ENCODE measurements at regions not wholly inside any gene's neighbourhood (a gene's known extent, or its start where the extent isn't known, plus 50 kb on each side); places are given as distances from the start of the nearest gene placed in this dataset.

GRCh38 chr20:60729135-60729900, 522.7 kb upstream of the CDH4 start:
- DNase-seq = no peak

- no peak for DNase-seq
Observed at GRCh38 chr20:60732322-60732721, 519.7 kb upstream of the CDH4 start.

- DNase-seq = no peak
Observed at GRCh38 chr20:60748086-60748485, 504.0 kb upstream of the CDH4 start.

GRCh38 chr20:60749804-60750602, 502.1 kb upstream of the CDH4 start:
- DNase-seq = no peak

- DNase-seq = no peak
Observed at GRCh38 chr20:60750909-60751308, 501.2 kb upstream of the CDH4 start.

GRCh38 chr20:60751826-60752225, 500.2 kb upstream of the CDH4 start:
- no peak for DNase-seq

- DNase-seq = no peak
Observed at GRCh38 chr20:60752741-60753420, 499.2 kb upstream of the CDH4 start.

GRCh38 chr20:60754856-60755255, 497.2 kb upstream of the CDH4 start:
- no peak for DNase-seq

GRCh38 chr20:60759651-60760050, 492.4 kb upstream of the CDH4 start:
- DNase-seq = no peak

GRCh38 chr20:60760256-60761000, 491.6 kb upstream of the CDH4 start:
- DNase-seq = no peak

GRCh38 chr20:60761056-60761455, 491.0 kb upstream of the CDH4 start:
- DNase-seq = no peak

- no peak for DNase-seq
Observed at GRCh38 chr20:60762386-60762785, 489.7 kb upstream of the CDH4 start.

- DNase-seq = no peak
Observed at GRCh38 chr20:60764328-60764727, 487.7 kb upstream of the CDH4 start.

GRCh38 chr20:60764771-60765170, 487.3 kb upstream of the CDH4 start:
- no peak for DNase-seq

GRCh38 chr20:60765821-60766403, 486.1 kb upstream of the CDH4 start:
- DNase-seq = no peak

- no peak for DNase-seq
Observed at GRCh38 chr20:60768216-60768615, 483.8 kb upstream of the CDH4 start.

GRCh38 chr20:60780388-60781025, 471.6 kb upstream of the CDH4 start:
- DNase-seq = no peak

GRCh38 chr20:60782959-60783625, 469.0 kb upstream of the CDH4 start:
- DNase-seq = no peak

GRCh38 chr20:60785301-60785700, 466.8 kb upstream of the CDH4 start:
- no peak for DNase-seq

- no peak for DNase-seq
Observed at GRCh38 chr20:60785785-60786184, 466.3 kb upstream of the CDH4 start.

GRCh38 chr20:60786686-60787217, 465.3 kb upstream of the CDH4 start:
- no peak for DNase-seq
